Aorta (tissue), 5 donors: ENCODE measurements at regions not wholly inside any gene's neighbourhood (a gene's known extent, or its start where the extent isn't known, plus 50 kb on each side); places are given as distances from the start of the nearest gene placed in this dataset.

Experiments
- ATAC-seq: fragments of 200-7000 bp; cut with Tn5 transposase; one replicate; pipeline ENCODE4 v1.9.1; 2022; ENCODE audit warnings: moderate library complexity; ENCODE audit not compliant: low FRiP score
- DNase-seq, 2 donors: peaks; one replicate each; pipeline ENCODE4 v3.0.0-alpha.2; 2020
- H3K27ac ChIP-seq, 2 donors: one replicate each; pipeline ENCODE4 v1.5.1; 2013; ENCODE audit warnings: low read length in 2 of 2, mild to moderate bottlenecking in 2 of 2, moderate library complexity in 2 of 2, control low read depth in 1 of 2, inconsistent platforms in 1 of 2, low read depth in 1 of 2
- H3K27me3 ChIP-seq, 2 donors: one replicate each; pipeline ENCODE4 v1.6.1; 2013; ENCODE audit warnings: control low read depth in 1 of 2, low read length in 1 of 2, mild to moderate bottlenecking in 1 of 2, moderate library complexity in 1 of 2; ENCODE audit not compliant: insufficient read depth in 2 of 2, control insufficient read depth in 1 of 2
- H3K36me3 ChIP-seq, 2 donors: one replicate each; pipeline ENCODE4 v1.6.1; 2013; ENCODE audit warnings: control low read depth in 1 of 2, low read length in 1 of 2, mild to moderate bottlenecking in 1 of 2; ENCODE audit not compliant: insufficient read depth in 2 of 2, control insufficient read depth in 1 of 2
- H3K4me1 ChIP-seq, 2 donors: one replicate each; pipeline ENCODE4 v1.6.1; 2013; ENCODE audit warnings: low read length in 2 of 2, control low read depth in 1 of 2, mild to moderate bottlenecking in 1 of 2, moderate library complexity in 1 of 2; ENCODE audit not compliant: insufficient read depth in 2 of 2, control insufficient read depth in 1 of 2
- H3K4me3 ChIP-seq, 2 donors: one replicate each; pipeline ENCODE4 v1.5.1; 2013; ENCODE audit warnings: low read length in 2 of 2, control low read depth in 1 of 2, mild to moderate bottlenecking in 1 of 2
- H3K9me3 ChIP-seq: one replicate; pipeline ENCODE4 v1.6.1; 2013; ENCODE audit warnings: mild to moderate bottlenecking, low read length; ENCODE audit not compliant: control insufficient read depth
- WGBS, 2 donors: extraction: QIAGEN DNeasy Blood & Tissue Kit; methylation state at CpG; one replicate each; pipeline ENCODE4 v1.1.7; 2013; 5-methylcytosine and 5-hydroxymethylcytosine counted together
- intact Hi-C, 2 donors: fragments of 100-400 bp; cut with DNase I; formaldehyde crosslinking; loops; one replicate each; pipeline versions ENCODE4 v1.14.2 to v1.15.0; 2022
- donor health status: healthy with polysubstance abuse.
- donor health status: Bipolar disorder and iron deficiency.
- donor health status: DM: no; HTN: no; CAD: no.
- donor health status: DM: no; HTN: no; CAD: no.
- donor health status: DM: yes; HTN: yes; CAD: no.

DNA sequence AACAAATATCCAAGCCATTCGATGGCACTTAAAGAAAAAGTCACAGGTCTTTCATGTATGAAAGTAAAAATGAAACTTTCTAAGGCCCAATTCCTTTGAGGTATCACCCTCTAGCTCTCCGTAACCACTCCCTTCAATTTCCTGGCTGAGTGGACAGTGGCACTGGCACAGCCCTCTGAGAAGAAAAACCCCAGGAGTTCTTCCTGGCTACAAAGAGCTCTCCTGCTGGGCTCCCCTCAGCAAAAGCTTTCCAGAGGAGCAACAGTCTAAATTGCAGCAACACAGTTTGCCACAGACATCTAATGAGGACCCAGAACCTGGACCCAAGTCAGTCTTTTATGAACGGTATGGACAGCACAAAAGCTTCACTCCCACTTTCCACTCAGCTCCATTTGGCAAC, 71.8 kb downstream of the FUNDC1 start:
- no peak overlapping the region for H3K4me3 ChIP-seq
- H3K9me3 ChIP-seq: no peaks in the 10 kb centered on the region
- DNase-seq: no peak
- intact Hi-C loops: no loop called here
- no peaks in the 10 kb centered on the region for H3K4me1 ChIP-seq
- H3K27ac ChIP-seq: no peak overlapping the region
- no peaks in the 10 kb centered on the region for H3K27me3 ChIP-seq
- WGBS, 2 donors: 74 to 84% methylated on average over 3 of the region's 3 CpGs
- H3K36me3 ChIP-seq: no peaks in the 10 kb centered on the region
- no peak for ATAC-seq

DNA sequence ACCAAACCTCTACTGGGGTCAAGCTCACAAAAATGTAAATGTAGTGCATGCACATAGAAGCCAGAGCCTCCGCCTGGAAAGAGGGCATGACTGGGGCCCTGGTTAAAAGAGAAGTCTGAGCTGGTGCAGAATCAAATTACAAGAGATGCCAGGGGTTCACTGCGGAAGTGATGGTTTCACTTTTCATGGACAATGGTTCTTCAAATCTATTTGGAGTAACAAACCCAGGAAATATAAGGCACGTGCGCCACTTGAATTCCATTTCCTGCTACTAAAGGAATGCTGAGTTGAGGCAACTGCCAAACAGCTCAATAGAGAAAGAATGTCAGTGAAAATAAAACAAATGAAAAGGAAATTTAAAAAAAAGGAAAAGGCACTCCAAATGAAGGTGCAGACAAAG, 79.8 kb downstream of the FUNDC1 start:
- Histone ChIP-seq H3K36me3 (no peaks in the 10 kb centered on the region), H3K9me3 (peaks cover 1% of the 10 kb centered on the region), H3K4me1 (no peaks in the 10 kb centered on the region), H3K27ac (no peak overlapping the region), H3K27me3 (no peaks in the 10 kb centered on the region), H3K4me3 (no peak overlapping the region)
- WGBS, 2 donors: 25 to 33% methylated on average over 4 of the region's 4 CpGs
- intact Hi-C loops: no loop called here
- ATAC-seq: no peak
- peak in 1 of 2 donors; percentile 49 for DNase-seq

DNA sequence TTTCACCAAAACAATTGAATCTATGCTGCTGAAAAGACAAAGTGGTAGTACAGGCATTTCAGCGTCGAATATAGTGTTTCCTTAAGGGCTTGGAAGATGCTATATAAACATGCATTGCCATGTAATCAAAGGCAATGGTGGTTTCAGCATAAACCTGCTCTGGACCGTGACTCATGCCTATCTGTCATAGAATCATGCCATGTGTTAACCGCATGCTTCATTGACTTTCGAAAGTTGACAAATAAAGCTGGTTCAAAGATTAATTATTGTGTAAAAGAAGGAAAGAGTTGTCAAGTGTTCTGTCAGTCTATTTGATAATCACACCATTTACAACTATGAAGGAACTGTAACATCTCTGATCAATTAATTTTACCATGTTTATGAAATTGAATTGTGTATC, 83.2 kb downstream of the FUNDC1 start:
- no peak overlapping the region for H3K4me3 ChIP-seq
- intact Hi-C loops: no loop called here
- H3K4me1 ChIP-seq: no peaks in the 10 kb centered on the region
- 66 to 70% methylated on average over 5 of the region's 5 CpGs for WGBS, 2 donors
- no peak for ATAC-seq
- no peak overlapping the region for H3K27ac ChIP-seq
- no peaks in the 10 kb centered on the region for H3K27me3 ChIP-seq
- DNase-seq: no peak
- peaks cover 1% of the 10 kb centered on the region for H3K9me3 ChIP-seq
- H3K36me3 ChIP-seq: no peaks in the 10 kb centered on the region

DNA sequence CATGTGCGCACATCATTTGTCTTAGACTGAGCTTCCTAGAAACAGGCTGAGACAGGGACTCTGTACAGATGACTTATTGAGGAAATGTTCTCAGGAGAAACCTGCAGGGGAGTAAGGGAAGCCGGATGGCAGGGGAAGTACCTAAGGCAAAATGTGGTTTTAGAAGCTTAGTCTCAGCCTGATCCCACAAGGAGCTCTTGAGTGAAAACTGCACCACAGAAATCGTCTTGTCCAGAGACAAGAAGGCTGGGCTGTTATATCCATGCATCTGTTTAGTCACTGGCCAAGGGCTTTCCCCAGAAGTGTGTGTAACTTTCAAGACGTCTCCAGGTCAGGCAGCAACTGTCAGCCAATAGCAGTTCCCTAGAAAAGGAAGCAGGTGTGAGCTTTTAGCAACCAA, 86.0 kb downstream of the FUNDC1 start:
- peaks cover 1% of the 10 kb centered on the region for H3K9me3 ChIP-seq
- no peak for DNase-seq
- H3K36me3 ChIP-seq: no peaks in the 10 kb centered on the region
- no peak for ATAC-seq
- no peaks in the 10 kb centered on the region for H3K27me3 ChIP-seq
- no peaks in the 10 kb centered on the region for H3K4me1 ChIP-seq
- no peak overlapping the region for H3K4me3 ChIP-seq
- no peak overlapping the region for H3K27ac ChIP-seq
- intact Hi-C loops: no loop called here
- WGBS, 2 donors: 75 to 86% methylated on average over 4 of the region's 4 CpGs

DNA sequence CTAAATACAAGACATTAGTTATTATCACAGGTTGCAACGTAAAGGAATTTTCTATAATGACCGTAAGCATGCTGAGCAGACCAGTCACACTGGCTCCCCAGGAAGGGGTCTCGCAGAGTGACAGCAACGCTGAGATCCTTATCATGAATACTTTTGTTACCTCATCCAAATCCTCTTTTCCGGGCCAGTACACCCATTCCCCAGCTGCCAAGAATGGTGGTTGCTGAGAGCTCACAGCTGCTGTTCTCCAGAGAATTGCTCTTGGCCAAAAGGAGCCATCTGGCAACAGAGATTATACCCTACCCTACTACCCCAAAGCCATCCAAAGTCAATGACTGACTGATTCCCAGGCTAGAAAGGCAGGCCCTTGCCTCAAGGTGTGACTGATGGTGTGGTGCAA, 91.6 kb downstream of the FUNDC1 start:
- no peaks in the 10 kb centered on the region for H3K4me1 ChIP-seq
- H3K27me3 ChIP-seq: no peaks in the 10 kb centered on the region
- H3K9me3 ChIP-seq: no peaks in the 10 kb centered on the region
- WGBS, 2 donors: 60 to 62% methylated on average over 5 of the region's 5 CpGs
- no peak overlapping the region for H3K4me3 ChIP-seq
- no peak overlapping the region for H3K27ac ChIP-seq
- no peaks in the 10 kb centered on the region for H3K36me3 ChIP-seq
- intact Hi-C loops: no loop called here
- ATAC-seq: no peak
- no peak for DNase-seq

DNA sequence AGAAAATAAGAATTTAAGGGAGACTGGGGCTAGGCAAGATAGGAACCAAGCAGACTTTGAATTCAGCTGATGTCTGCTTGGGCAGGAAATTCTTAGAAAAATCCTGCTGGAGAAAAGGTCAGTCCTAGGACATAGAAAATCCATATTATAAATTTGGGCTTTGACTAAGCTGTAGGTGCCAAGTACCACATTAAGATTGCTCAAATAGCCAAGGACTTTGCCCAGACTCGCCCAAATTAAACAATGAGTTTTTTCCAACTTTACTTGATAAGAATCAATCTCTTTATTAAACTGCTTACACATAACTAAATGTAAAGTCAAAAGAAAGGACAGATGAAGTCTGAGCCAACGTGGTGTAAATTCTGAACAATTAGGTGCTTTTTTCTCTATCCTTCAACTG, 95.4 kb downstream of the FUNDC1 start:
- 9 to 18% methylated on average over 2 of the region's 2 CpGs for WGBS, 2 donors
- intact Hi-C loops: no loop called here

DNA sequence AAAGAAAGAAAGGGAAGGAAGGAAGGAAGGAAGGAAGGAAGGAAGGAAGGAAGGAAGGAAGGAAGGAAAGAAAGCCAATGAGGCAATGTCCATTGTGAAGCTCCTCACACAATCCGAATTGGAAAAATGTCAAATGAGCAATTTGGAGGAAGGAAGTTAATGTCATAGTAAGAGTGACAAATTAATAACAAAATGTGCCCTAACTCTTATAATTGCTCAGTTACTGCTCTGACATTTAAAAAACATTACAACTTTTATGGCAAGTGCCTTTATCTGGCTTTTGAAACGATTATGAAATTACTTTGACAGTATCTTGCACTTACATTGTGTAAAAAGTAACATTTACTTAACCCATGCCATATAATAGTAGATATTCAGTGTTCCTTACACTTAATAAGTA, 96.5 kb upstream of the EFHC2 start:
- no peaks in the 10 kb centered on the region for H3K4me1 ChIP-seq
- no peaks in the 10 kb centered on the region for H3K9me3 ChIP-seq
- ATAC-seq (no peak), DNase-seq (no peak)
- no peak overlapping the region for H3K27ac ChIP-seq
- no peaks in the 10 kb centered on the region for H3K36me3 ChIP-seq
- WGBS, 2 donors: 11 to 14% methylated on average over 2 of the region's 2 CpGs
- intact Hi-C loops: no loop called here
- no peaks in the 10 kb centered on the region for H3K27me3 ChIP-seq
- H3K4me3 ChIP-seq: no peak overlapping the region

More for the DNA sequence above, 95.4 kb downstream of the FUNDC1 start:
- Histone ChIP-seq H3K4me1 (no peaks in the 10 kb centered on the region), H3K27ac (no peak overlapping the region), H3K9me3 (no peaks in the 10 kb centered on the region), H3K27me3 (no peaks in the 10 kb centered on the region), H3K4me3 (no peak overlapping the region), H3K36me3 (no peaks in the 10 kb centered on the region)
- ATAC-seq: no peak
- no peak for DNase-seq

DNA sequence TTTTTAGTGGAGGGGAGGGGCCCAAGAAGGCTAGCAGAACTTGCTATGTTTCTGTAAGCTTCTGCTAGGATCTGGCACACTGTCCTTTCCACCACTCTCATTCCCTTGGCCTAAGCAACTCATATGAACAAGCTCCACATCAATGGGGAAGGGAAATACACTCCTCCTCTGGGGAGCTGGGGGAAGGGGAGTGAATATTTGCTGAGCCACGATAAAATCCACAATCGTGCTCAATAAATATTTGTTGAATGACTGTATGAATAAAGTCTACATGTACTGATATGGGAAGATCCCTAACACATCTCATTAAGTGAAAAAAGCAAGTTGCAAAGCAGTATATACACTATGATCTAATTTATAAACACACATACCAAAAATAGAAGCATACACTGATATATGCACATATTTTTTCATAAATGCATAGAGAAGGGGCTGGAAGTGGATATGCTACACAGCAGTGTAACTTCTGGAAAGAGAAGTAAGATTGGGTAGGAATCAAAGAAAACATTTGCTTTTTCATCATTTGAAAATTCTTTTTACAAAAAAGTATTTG, 95.8 kb upstream of the EFHC2 start:
- no peak for DNase-seq
- WGBS, 2 donors: 7 to 49% methylated on average over 2 of the region's 2 CpGs
- Histone ChIP-seq H3K4me3 (no peak overlapping the region), H3K9me3 (no peaks in the 10 kb centered on the region), H3K36me3 (no peaks in the 10 kb centered on the region), H3K27me3 (no peaks in the 10 kb centered on the region), H3K27ac (no peak overlapping the region), H3K4me1 (no peaks in the 10 kb centered on the region)
- ATAC-seq: no peak
- intact Hi-C loops: no loop called here

DNA sequence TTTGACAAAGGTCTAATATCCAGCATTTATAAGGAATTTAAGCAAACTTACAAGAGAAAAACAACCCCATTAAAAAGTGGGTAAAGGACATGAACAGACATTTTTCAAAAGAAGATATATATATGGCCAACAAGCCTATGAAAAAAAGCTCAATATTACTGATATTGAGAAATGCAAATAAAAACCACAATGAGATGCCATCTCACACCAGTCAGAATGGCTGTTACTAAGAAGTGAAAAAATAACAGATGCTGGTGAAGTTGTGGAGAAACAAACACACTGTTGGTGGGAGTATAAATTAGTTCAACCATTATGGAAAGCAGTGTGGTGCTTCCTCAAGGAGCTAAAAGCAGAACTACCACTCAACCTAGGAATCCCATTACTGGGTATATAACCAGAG, 91.6 kb upstream of the EFHC2 start:
- Histone ChIP-seq H3K4me1 (no peaks in the 10 kb centered on the region), H3K9me3 (no peaks in the 10 kb centered on the region), H3K36me3 (no peaks in the 10 kb centered on the region), H3K4me3 (no peak overlapping the region), H3K27ac (no peak overlapping the region), H3K27me3 (no peaks in the 10 kb centered on the region)
- DNase-seq (no peak), ATAC-seq (no peak)
- intact Hi-C loops: no loop called here
